ENCODE measurements at regions not wholly inside any gene's neighbourhood (a gene's known extent, or its start where the extent isn't known, plus 50 kb on each side); places are given as distances from the start of the nearest gene placed in this dataset.
"Not testable (repeated sequence)": the region's sequence is repeated elsewhere in the genome, so short reads cannot be mapped to it uniquely, and the experiment has no call there.

- DNase-seq (ENCODE audit: low spot score), result no peak
These were observed 111.1 kb upstream of the SPOPL start for GRCh38 chr2:138390316-138390945.

- DNase-seq (ENCODE audit: low spot score), result no peak
These were observed 109.6 kb upstream of the SPOPL start for GRCh38 chr2:138391946-138392345.

GRCh38 chr2:138395565-138396306 is 105.8 kb upstream of the SPOPL start:
- peak; percentile 48 for DNase-seq (ENCODE audit: low spot score)

- no peak for DNase-seq (ENCODE audit: low spot score)
These were observed 104.7 kb upstream of the SPOPL start for GRCh38 chr2:138396843-138397242.

- no peak for DNase-seq (ENCODE audit: low spot score)
These were observed 98.1 kb upstream of the SPOPL start for GRCh38 chr2:138403431-138403927.

- DNase-seq (ENCODE audit: low spot score), result no peak
These were observed 87.6 kb upstream of the SPOPL start for GRCh38 chr2:138414014-138414413.

GRCh38 chr2:138415985-138416384 is 85.6 kb upstream of the SPOPL start:
- DNase-seq (ENCODE audit: low spot score), result no peak

- DNase-seq (ENCODE audit: low spot score), result no peak
These were observed 83.1 kb upstream of the SPOPL start for GRCh38 chr2:138418453-138418852.

- DNase-seq (ENCODE audit: low spot score), result no peak
These were observed 80.1 kb upstream of the SPOPL start for GRCh38 chr2:138421315-138421970.

GRCh38 chr2:138421971-138422335 is 79.6 kb upstream of the SPOPL start:
- DNase-seq (ENCODE audit: low spot score), result peak; percentile 78

GRCh38 chr2:138423198-138423597 is 78.4 kb upstream of the SPOPL start:
- DNase-seq (ENCODE audit: low spot score), result no peak

- no peak for DNase-seq (ENCODE audit: low spot score)
These were observed 77.8 kb upstream of the SPOPL start for GRCh38 chr2:138423745-138424144.

- no peak for DNase-seq (ENCODE audit: low spot score)
These were observed 77.0 kb upstream of the SPOPL start for GRCh38 chr2:138424436-138425140.

GRCh38 chr2:138426116-138426515 is 75.5 kb upstream of the SPOPL start:
- not testable (repeated sequence) for DNase-seq (ENCODE audit: low spot score)

- DNase-seq (ENCODE audit: low spot score), result no peak
These were observed 72.7 kb upstream of the SPOPL start for GRCh38 chr2:138428710-138429440.

GRCh38 chr2:138430181-138430580 is 71.4 kb upstream of the SPOPL start:
- no peak for DNase-seq (ENCODE audit: low spot score)

GRCh38 chr2:138432971-138433370 is 68.6 kb upstream of the SPOPL start:
- peak; percentile 32 for DNase-seq (ENCODE audit: low spot score)

GRCh38 chr2:138433995-138434951 is 67.3 kb upstream of the SPOPL start:
- no peak for DNase-seq (ENCODE audit: low spot score)

- no peak for DNase-seq (ENCODE audit: low spot score)
These were observed 65.9 kb upstream of the SPOPL start for GRCh38 chr2:138435701-138436100.

- no peak for DNase-seq (ENCODE audit: low spot score)
These were observed 61.8 kb upstream of the SPOPL start for GRCh38 chr2:138439733-138440132.

GRCh38 chr2:138440759-138441158 is 60.8 kb upstream of the SPOPL start:
- DNase-seq (ENCODE audit: low spot score), result no peak

Measured in AG20443 (cell line).